Right atrium auricular region (tissue), 2 donors: ENCODE measurements at regions not wholly inside any gene's neighbourhood (a gene's known extent, or its start where the extent isn't known, plus 50 kb on each side); places are given as distances from the start of the nearest gene placed in this dataset.

ENCODE experiments used
- DNase-seq: peaks from one replicate; pipeline ENCODE4 v3.0.0-alpha.2; 2019; ENCODE audit warnings: low spot score
- H3K27ac ChIP-seq, 2 donors: fragments of 200-600 bp; sonication (generic); 1 replicate in 1 of 2; 2 replicates in 1 of 2; pipeline ENCODE4 v1.5.1; 2016 to 2019
- H3K27me3 ChIP-seq, 2 donors: fragments of 200-600 bp; sonication (generic); one replicate each; pipeline versions ENCODE4 v1.5.1 to v1.6.0; 2017 to 2019
- H3K36me3 ChIP-seq: fragments of 200-600 bp; sonication (generic); one replicate; pipeline ENCODE4 v1.5.1; 2016
- H3K4me1 ChIP-seq, 2 donors: fragments of 200-600 bp; sonication (generic); one replicate each; pipeline versions ENCODE4 v1.5.1 to v1.6.0; 2017 to 2019
- H3K4me3 ChIP-seq, 2 donors: fragments of 200-600 bp; sonication (generic); 1 replicate in 1 of 2; 2 replicates in 1 of 2; pipeline ENCODE4 v1.5.1; 2017 to 2019; ENCODE audit warnings: mild to moderate bottlenecking in 1 of 2, moderate library complexity in 1 of 2
- H3K9me3 ChIP-seq, 2 donors: fragments of 200-600 bp; sonication (generic); one replicate each; pipeline ENCODE4 v1.5.1; 2019
- CTCF ChIP-seq, 2 donors: fragments of 200-600 bp; sonication (generic); IDR thresholded peaks; one replicate each; pipeline ENCODE4 v1.5.1; 2019; ENCODE audit warnings: antibody characterized with exemption in 2 of 2

DNA sequence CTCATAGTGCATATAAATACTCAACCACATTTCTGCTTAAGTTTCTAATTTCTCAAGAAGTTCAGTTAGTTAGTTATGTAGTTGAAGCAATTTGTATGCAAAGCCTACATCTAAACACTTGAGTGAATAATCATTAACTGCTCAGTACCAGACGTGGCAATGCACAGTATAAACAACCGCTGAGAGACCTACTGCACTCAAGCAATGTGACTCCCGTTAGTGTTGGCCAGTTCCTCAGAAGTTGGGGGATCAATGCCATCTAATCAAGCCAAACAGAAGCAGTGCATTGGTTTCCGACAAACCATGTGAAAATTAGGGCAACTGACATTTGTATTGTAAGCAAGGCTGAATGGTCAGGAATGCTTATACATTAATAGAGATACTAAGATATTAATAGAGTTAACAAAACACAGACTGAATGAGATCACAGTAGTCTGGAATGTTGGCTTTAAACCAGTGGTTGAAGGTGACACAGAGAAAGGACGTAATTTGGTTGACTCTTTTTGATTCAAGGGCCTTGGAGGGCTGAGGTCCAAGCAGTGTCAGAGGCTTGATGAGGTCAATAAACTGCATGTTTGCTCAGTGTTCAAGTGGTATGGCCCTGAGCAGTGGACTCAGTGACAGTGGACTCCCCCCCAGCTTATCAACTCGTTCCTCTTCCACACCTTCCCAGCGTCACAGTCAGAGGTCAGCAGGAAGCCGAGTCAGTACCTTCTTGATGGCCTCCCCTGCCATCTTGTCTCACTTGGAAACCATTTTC, 255.5 kb downstream of the CTH start:
- Histone ChIP-seq H3K27me3 (no peaks in the 10 kb centered on the region), H3K4me1 (no peaks in the 10 kb centered on the region), H3K4me3 (no peak overlapping the region), H3K27ac (no peak overlapping the region), H3K36me3 (no peaks in the 10 kb centered on the region), H3K9me3 (no peaks in the 10 kb centered on the region)
- TF ChIP-seq CTCF (IDR thresholded peaks at IDR 0.05): no peak
- DNase-seq: no peak

DNA sequence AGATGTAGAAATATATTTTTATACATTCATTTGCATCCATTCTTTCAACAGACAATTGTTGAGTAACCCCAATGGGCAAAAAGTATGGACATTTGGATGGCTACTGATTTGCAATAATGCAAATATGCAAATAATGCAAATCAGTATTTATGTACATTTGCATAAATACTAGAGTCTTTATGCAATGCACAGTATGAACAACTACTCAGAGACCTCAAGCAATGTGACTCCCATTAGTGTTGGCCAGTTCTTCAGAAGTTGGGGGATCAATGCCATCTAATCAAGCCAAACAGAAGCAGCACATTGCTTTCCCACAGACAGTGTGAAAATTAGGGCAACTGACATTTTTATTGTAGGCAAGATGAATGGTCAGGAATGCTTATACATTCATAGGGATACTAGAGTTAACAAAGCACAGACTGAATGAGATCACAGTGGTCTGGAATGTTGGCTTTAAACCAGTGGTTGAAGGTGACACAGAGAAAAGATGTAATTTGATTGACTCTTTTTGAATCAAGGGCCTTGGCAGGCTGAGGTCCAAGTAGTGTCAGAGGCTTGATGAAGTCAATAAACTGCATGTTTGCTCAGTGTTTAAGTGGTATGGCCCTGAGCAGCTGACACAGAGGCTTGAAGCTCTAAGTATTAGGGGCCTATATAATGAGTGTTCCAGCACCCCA, 256.6 kb downstream of the CTH start:
- Histone ChIP-seq H3K27me3 (no peaks in the 10 kb centered on the region), H3K27ac (no peak overlapping the region), H3K4me3 (no peak overlapping the region), H3K36me3 (no peaks in the 10 kb centered on the region), H3K9me3 (no peaks in the 10 kb centered on the region), H3K4me1 (no peaks in the 10 kb centered on the region)
- no peak for TF ChIP-seq CTCF (IDR thresholded peaks at IDR 0.05)
- DNase-seq: no peak

DNA sequence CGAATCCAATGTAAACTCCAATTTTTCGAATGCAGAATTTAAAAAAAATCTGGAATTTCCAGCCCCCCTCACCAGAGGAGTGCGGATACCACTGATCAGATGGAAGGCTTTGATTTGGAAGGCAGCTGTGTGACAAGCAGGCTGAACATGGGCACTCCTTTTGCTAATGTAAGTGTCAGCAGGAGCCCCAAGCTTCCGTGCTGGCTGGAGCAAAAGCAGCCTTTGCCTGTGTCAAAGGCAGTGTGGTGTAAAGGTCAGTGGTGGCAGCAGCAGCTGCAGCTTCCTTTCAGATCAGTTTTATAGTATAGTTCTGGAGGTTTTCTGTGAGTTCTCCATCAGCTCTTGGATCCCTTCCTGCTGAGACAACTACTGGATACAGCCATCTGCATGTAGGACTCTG, 259.9 kb downstream of the CTH start:
- Histone ChIP-seq H3K27ac (no peak overlapping the region), H3K4me1 (no peaks in the 10 kb centered on the region), H3K27me3 (no peaks in the 10 kb centered on the region), H3K36me3 (no peaks in the 10 kb centered on the region), H3K4me3 (no peak overlapping the region), H3K9me3 (no peaks in the 10 kb centered on the region)
- no peak for DNase-seq
- TF ChIP-seq CTCF (IDR thresholded peaks at IDR 0.05): no peak

GRCh38 chr1:70672442-70672888, 261.4 kb downstream of the CTH start:
- Histone ChIP-seq H3K9me3 (no peaks in the 10 kb centered on the region), H3K4me1 (no peaks in the 10 kb centered on the region), H3K36me3 (no peaks in the 10 kb centered on the region), H3K4me3 (no peak overlapping the region), H3K27ac (no peak overlapping the region), H3K27me3 (no peaks in the 10 kb centered on the region)
- no peak for TF ChIP-seq CTCF (IDR thresholded peaks at IDR 0.05)
- DNase-seq: no peak

DNA sequence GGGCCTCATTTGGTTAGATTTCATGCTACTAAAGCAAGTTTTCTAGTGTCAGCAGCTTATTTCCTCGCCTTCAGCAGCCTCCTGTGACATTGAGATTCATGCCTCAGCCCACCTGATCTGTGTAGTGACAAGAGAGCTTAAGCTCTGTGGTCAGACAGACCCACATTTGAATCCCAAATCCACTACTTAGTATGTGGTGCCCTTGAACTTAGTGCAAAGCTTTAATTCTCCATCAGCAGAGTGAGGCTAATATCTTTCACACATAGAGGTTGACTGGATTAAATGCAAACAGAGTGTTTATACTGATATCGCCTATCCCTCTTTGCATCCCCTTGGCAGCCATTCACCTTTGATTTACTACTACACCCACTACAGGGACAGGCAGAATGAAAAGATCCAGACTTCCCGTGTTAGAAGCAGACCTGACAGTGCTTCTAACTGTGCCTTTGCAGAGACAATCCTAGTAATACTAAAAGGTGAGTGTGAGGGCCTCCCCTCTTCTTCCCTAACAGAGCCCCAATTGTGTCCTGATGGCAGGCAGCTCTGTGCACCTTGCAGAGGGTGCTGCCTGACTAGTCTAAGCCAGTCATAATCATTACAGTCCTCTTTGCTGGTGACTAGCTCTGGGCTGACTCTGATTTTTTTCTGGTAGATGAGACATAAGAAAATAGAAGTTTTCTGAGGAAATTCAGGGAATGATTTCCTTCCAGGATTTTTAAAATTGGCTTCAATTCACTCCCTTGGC, 264.0 kb downstream of the CTH start:
- TF ChIP-seq CTCF (IDR thresholded peaks at IDR 0.05): no peak
- Histone ChIP-seq H3K36me3 (no peaks in the 10 kb centered on the region), H3K4me1 (no peaks in the 10 kb centered on the region), H3K4me3 (no peak overlapping the region), H3K27me3 (no peaks in the 10 kb centered on the region), H3K9me3 (no peaks in the 10 kb centered on the region), H3K27ac (no peak overlapping the region)
- DNase-seq: no peak
